ENCODE measurements at regions not wholly inside any gene's neighbourhood (a gene's known extent, or its start where the extent isn't known, plus 50 kb on each side); places are given as distances from the start of the nearest gene placed in this dataset.

- Histone ChIP-seq H3K9me3 (ENCODE audit: low read length) (peaks cover 4% of the 10 kb centered on the region), H3K9me2 (ENCODE audit: insufficient read depth, low read length) (no peaks in the 10 kb centered on the region), H4K20me1 (ENCODE audit: insufficient read depth) (no peaks in the 10 kb centered on the region), H3K27ac (ENCODE audit: low read length) (no peak overlapping the region), H3K79me2 (replicated peaks; ENCODE audit: insufficient read depth, low read length) (no peaks in the 10 kb centered on the region), H3K36me3 (ENCODE audit: insufficient read depth, low read length) (no peaks in the 10 kb centered on the region), H2AFZ (ENCODE audit: low read depth, low read length) (no peak overlapping the region), H3K27me3 (ENCODE audit: insufficient read depth, low read depth, low read length) (no peaks in the 10 kb centered on the region), H3F3A (ENCODE audit: insufficient read depth, low read length, poor library complexity, severe bottlenecking) (no peaks in the 10 kb centered on the region), H3K9ac (ENCODE audit: low read length) (no peak overlapping the region), H3K4me3 (ENCODE audit: low read length) (no peak overlapping the region), H3K4me2 (ENCODE audit: low read length) (no peak overlapping the region)
- no peak for TF ChIP-seq TAF1 (IDR thresholded peaks at IDR 0.05; ENCODE audit: low read depth)
- TF ChIP-seq EP300 (conservative IDR thresholded peaks at IDR 0.05; ENCODE audit: poor library complexity, severe bottlenecking), result no peak
- no peak for TF ChIP-seq POLR2AphosphoS5 (IDR thresholded peaks at IDR 0.05)
- TF ChIP-seq CTCF (IDR thresholded peaks at IDR 0.05; ENCODE audit: poor library complexity, severe bottlenecking), result no peak
- no peak for TF ChIP-seq REST (IDR thresholded peaks at IDR 0.05; ENCODE audit: borderline replicate concordance)
- no peak for TF ChIP-seq RAD21 (conservative IDR thresholded peaks at IDR 0.05)
- no peak for TF ChIP-seq MXI1 (conservative IDR thresholded peaks at IDR 0.05; ENCODE audit: poor library complexity, severe bottlenecking)
- no peak for TF ChIP-seq SMC3 (conservative IDR thresholded peaks at IDR 0.05; ENCODE audit: poor library complexity)
- TF ChIP-seq EZH2 (IDR thresholded peaks at IDR 0.05; ENCODE audit: borderline replicate concordance, insufficient read depth, low read length, poor library complexity, severe bottlenecking), result no peak
Observed at GRCh38 chr15:70431854-70432253, 331.5 kb downstream of the UACA start.

- Histone ChIP-seq H3K79me2 (replicated peaks; ENCODE audit: insufficient read depth, low read length) (no peaks in the 10 kb centered on the region), H3K4me3 (ENCODE audit: low read length) (no peak overlapping the region)
Observed at GRCh38 chr15:70430069-70430468, 332.4 kb upstream of the TLE3 start.

More at GRCh38 chr15:70430069-70430468, 332.4 kb upstream of the TLE3 start:
- no peaks in the 10 kb centered on the region for H4K20me1 ChIP-seq (ENCODE audit: insufficient read depth)
- no peak overlapping the region for H3K9ac ChIP-seq (ENCODE audit: low read length)
- H3K9me3 ChIP-seq (ENCODE audit: low read length), result peaks cover 4% of the 10 kb centered on the region
- H3K4me2 ChIP-seq (ENCODE audit: low read length), result no peak overlapping the region
- TF ChIP-seq POLR2AphosphoS5 (IDR thresholded peaks at IDR 0.05) (no peak), SMC3 (conservative IDR thresholded peaks at IDR 0.05; ENCODE audit: poor library complexity) (no peak), RAD21 (conservative IDR thresholded peaks at IDR 0.05) (no peak), EZH2 (IDR thresholded peaks at IDR 0.05; ENCODE audit: borderline replicate concordance, insufficient read depth, low read length, poor library complexity, severe bottlenecking) (no peak), EP300 (conservative IDR thresholded peaks at IDR 0.05; ENCODE audit: poor library complexity, severe bottlenecking) (no peak), CTCF (IDR thresholded peaks at IDR 0.05; ENCODE audit: poor library complexity, severe bottlenecking) (no peak), MXI1 (conservative IDR thresholded peaks at IDR 0.05; ENCODE audit: poor library complexity, severe bottlenecking) (no peak), TAF1 (IDR thresholded peaks at IDR 0.05; ENCODE audit: low read depth) (no peak), REST (IDR thresholded peaks at IDR 0.05; ENCODE audit: borderline replicate concordance) (no peak)
- no peaks in the 10 kb centered on the region for H3K36me3 ChIP-seq (ENCODE audit: insufficient read depth, low read length)
- no peaks in the 10 kb centered on the region for H3K27me3 ChIP-seq (ENCODE audit: insufficient read depth, low read depth, low read length)
- no peaks in the 10 kb centered on the region for H3K9me2 ChIP-seq (ENCODE audit: insufficient read depth, low read length)
- H2AFZ ChIP-seq (ENCODE audit: low read depth, low read length), result no peak overlapping the region
- no peak overlapping the region for H3K27ac ChIP-seq (ENCODE audit: low read length)
- no peaks in the 10 kb centered on the region for H3F3A ChIP-seq (ENCODE audit: insufficient read depth, low read length, poor library complexity, severe bottlenecking)

All from neural cell (in vitro differentiated cells).